ENCODE measurements at regions not wholly inside any gene's neighbourhood (a gene's known extent, or its start where the extent isn't known, plus 50 kb on each side); places are given as distances from the start of the nearest gene placed in this dataset.

DNA sequence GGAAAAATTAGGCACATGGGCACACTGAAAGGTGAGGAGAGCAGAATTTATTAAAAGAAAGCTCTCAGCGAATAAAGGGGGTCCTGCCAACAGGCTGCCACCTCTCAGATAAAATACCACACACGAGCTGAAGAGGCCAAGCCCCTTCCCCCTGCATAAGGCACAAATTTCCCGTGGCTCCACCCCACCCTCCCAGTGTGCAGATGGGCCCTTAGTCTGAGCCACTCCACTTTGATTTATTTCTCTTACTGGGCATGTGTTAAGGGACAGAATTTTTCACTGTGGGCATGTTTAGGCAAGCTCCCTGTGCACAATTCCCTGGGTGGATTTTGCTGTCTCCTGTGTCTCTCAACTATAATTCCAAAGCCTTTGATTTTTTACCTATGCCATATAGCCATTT is 409.8 kb downstream of the TBL1XR1 start:
- Histone ChIP-seq H3K27me3 (replicated peaks; ENCODE audit: control insufficient read depth, insufficient read depth, low read length) (no peaks in the 10 kb centered on the region), H3K4me3 (replicated peaks; ENCODE audit: low read depth, low read length) (no peak overlapping the region), H3K36me3 (ENCODE audit: control insufficient read depth, insufficient read depth, low read length) (no peaks in the 10 kb centered on the region)
- no peak for DNase-seq (ENCODE audit: extremely low read depth, insufficient read length)
- TF ChIP-seq CTCF (IDR thresholded peaks at IDR 0.05; ENCODE audit: insufficient read depth, low read length, poor library complexity, severe bottlenecking), result no peak

GRCh38 chr3:176785171-176785570 is 412.1 kb downstream of the TBL1XR1 start:
- no peak for DNase-seq (ENCODE audit: extremely low read depth, insufficient read length)
- H3K36me3 ChIP-seq (ENCODE audit: control insufficient read depth, insufficient read depth, low read length), result no peaks in the 10 kb centered on the region
- no peaks in the 10 kb centered on the region for H3K27me3 ChIP-seq (replicated peaks; ENCODE audit: control insufficient read depth, insufficient read depth, low read length)
- TF ChIP-seq CTCF (IDR thresholded peaks at IDR 0.05; ENCODE audit: insufficient read depth, low read length, poor library complexity, severe bottlenecking), result no peak
- no peak overlapping the region for H3K4me3 ChIP-seq (replicated peaks; ENCODE audit: low read depth, low read length)

DNA sequence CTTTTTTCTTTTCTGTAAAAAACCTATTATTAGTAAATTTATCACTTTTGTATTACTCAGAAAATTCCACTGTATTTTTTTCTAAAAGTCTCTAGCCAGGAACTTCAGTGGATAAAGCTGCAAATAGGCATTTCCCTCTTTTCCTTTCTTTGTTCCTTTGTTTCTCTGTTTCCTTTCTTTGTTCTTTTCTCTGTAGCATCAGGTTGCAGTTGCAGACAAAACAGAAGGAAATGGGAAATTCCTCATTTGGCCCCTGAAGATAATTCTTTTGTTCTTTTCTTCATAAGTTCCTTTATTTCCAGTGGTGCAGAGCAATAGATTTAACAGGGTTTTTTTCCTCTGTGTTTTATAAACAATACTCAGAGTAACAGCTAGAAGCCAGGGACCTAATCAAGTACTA is 416.5 kb downstream of the TBL1XR1 start:
- DNase-seq (ENCODE audit: extremely low read depth, insufficient read length), result no peak
- H3K4me3 ChIP-seq (replicated peaks; ENCODE audit: low read depth, low read length), result no peak overlapping the region

DNA sequence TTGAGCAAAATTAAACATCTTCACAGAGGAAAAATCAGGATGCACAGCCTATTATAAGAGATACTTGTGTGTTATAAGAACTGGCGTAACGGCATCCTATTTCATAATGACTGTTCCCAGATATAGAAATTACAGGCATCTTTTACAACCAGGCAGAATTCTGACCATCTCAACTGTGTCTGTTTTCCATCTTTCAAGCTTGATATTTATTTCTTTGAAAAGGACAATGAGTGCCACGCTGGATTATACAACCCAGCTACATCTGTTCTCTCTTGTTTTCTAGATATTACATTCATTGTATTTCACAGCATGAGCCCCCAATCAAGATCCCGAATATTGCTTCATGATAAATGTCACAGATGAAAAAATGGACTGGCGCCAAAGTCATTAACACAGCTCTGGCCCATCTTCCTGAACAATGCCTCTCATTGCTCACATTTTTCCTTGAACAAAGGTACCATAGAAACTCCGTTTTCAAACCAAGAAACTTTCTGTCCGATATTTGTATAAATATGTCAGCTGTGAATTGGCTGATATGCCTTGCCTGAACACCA is 420.6 kb downstream of the TBL1XR1 start:
- Histone ChIP-seq H3K4me3 (replicated peaks; ENCODE audit: low read depth, low read length) (no peak overlapping the region), H3K36me3 (ENCODE audit: control insufficient read depth, insufficient read depth, low read length) (no peaks in the 10 kb centered on the region), H3K27me3 (replicated peaks; ENCODE audit: control insufficient read depth, insufficient read depth, low read length) (no peaks in the 10 kb centered on the region)
- TF ChIP-seq CTCF (IDR thresholded peaks at IDR 0.05; ENCODE audit: insufficient read depth, low read length, poor library complexity, severe bottlenecking), result no peak
- DNase-seq (ENCODE audit: extremely low read depth, insufficient read length), result no peak

More for the DNA sequence above, 416.5 kb downstream of the TBL1XR1 start:
- no peaks in the 10 kb centered on the region for H3K27me3 ChIP-seq (replicated peaks; ENCODE audit: control insufficient read depth, insufficient read depth, low read length)
- TF ChIP-seq CTCF (IDR thresholded peaks at IDR 0.05; ENCODE audit: insufficient read depth, low read length, poor library complexity, severe bottlenecking), result no peak
- H3K36me3 ChIP-seq (ENCODE audit: control insufficient read depth, insufficient read depth, low read length), result no peaks in the 10 kb centered on the region

- Histone ChIP-seq H3K36me3 (ENCODE audit: control insufficient read depth, insufficient read depth, low read length) (no peaks in the 10 kb centered on the region), H3K27me3 (replicated peaks; ENCODE audit: control insufficient read depth, insufficient read depth, low read length) (no peaks in the 10 kb centered on the region), H3K4me3 (replicated peaks; ENCODE audit: low read depth, low read length) (no peak overlapping the region)
- no peak for DNase-seq (ENCODE audit: extremely low read depth, insufficient read length)
- no peak for TF ChIP-seq CTCF (IDR thresholded peaks at IDR 0.05; ENCODE audit: insufficient read depth, low read length, poor library complexity, severe bottlenecking)
These were observed 427.6 kb downstream of the TBL1XR1 start for GRCh38 chr3:176769547-176770190.
